Body of pancreas (tissue), 4 donors: ENCODE measurements at regions not wholly inside any gene's neighbourhood (a gene's known extent, or its start where the extent isn't known, plus 50 kb on each side); places are given as distances from the start of the nearest gene placed in this dataset.

Source experiments
- POLR2A ChIP-seq, 3 donors: fragments of 450-650 bp; IDR thresholded peaks; one replicate each; pipeline ENCODE4 v1.6.1; 2016; ENCODE audit warnings: antibody characterized with exemption in 3 of 3, mild to moderate bottlenecking in 2 of 3
- TF ChIP-seq, protein P1 (sequence below), 7 experiments: fragments of 450-650 bp in 4 of 7; fragments of 200-600 bp in 3 of 7; sonication (generic) in 3 of 7; IDR thresholded peaks; one replicate each; pipeline ENCODE4 v1.5.1; 2016 to 2019; ENCODE audit warnings: antibody characterized with exemption in 7 of 7

DNA sequence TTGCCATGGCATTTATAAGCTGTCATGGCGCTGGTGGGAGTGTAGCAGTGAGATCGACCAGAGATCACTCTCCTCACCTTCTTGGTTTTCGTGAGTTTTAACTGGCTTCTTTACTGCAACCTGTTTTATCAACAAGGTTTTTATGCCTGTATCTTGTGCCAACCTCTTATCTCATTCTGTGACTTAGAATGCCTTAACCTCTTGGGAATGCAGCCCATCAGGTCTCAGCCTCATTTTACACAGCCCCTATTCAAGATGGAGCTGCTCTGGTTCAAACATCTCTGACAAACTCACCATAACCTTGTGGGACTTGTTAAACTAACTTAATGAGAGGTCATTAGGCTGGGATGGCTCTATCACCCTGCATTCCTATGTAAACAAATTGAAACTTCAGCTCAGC lies 151.3 kb downstream of the CAND1 start:
- TF ChIP-seq POLR2A (IDR thresholded peaks at IDR 0.05) = no peak
- TF ChIP-seq, protein P1, sequence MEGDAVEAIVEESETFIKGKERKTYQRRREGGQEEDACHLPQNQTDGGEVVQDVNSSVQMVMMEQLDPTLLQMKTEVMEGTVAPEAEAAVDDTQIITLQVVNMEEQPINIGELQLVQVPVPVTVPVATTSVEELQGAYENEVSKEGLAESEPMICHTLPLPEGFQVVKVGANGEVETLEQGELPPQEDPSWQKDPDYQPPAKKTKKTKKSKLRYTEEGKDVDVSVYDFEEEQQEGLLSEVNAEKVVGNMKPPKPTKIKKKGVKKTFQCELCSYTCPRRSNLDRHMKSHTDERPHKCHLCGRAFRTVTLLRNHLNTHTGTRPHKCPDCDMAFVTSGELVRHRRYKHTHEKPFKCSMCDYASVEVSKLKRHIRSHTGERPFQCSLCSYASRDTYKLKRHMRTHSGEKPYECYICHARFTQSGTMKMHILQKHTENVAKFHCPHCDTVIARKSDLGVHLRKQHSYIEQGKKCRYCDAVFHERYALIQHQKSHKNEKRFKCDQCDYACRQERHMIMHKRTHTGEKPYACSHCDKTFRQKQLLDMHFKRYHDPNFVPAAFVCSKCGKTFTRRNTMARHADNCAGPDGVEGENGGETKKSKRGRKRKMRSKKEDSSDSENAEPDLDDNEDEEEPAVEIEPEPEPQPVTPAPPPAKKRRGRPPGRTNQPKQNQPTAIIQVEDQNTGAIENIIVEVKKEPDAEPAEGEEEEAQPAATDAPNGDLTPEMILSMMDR (IDR thresholded peaks at IDR 0.05) = no peak
